Ureter (tissue), 1 donor: ENCODE measurements at regions not wholly inside any gene's neighbourhood (a gene's known extent, or its start where the extent isn't known, plus 50 kb on each side); places are given as distances from the start of the nearest gene placed in this dataset.
"Not testable (repeated sequence)": the region's sequence is repeated elsewhere in the genome, so short reads cannot be mapped to it uniquely, and the experiment has no call there.

Source experiments
- DNase-seq: peaks from one replicate; pipeline ENCODE4 v3.0.0-alpha.2; 2020; ENCODE audit warnings: low spot score
- donor health status: DM: yes; HTN: yes; CAD: no.

- DNase-seq: no peak
These were observed 67.2 kb upstream of the ZNF527 start for GRCh38 chr19:37303591-37304171.

DNA sequence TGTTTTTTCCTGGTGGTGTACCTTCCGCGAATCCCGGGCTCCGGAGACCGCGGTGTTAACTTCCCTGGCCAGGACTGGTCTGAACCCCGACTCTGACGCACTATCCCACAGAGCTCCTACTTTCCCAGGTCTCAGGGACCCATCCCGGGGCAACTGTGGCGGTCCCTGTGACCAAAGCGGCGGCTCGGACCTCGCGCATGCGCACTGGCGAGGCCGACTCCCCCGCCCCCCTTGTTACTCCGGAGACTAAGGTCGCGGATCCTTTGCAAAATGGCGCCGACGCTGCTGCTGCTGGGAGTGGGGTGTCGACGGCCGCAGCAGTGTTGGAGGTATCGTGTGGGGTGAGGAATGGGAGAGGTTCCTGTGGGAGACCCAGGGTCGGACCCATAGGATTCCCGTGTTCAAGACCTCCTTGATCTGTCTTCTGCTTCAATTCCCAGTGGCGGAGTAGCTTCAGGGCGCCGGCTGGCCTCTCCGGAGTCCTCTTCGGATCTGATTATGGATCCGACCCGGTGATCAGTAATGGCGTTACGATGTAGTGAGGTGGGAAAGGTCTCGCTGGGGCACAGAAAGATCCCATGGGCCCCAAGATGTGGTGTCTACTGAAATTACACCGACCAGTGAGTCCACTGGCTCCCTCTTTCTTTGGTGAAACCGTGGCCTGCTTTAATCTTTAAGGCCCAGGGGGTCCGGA is 66.6 kb upstream of the ZNF527 start:
- DNase-seq: no peak

DNA sequence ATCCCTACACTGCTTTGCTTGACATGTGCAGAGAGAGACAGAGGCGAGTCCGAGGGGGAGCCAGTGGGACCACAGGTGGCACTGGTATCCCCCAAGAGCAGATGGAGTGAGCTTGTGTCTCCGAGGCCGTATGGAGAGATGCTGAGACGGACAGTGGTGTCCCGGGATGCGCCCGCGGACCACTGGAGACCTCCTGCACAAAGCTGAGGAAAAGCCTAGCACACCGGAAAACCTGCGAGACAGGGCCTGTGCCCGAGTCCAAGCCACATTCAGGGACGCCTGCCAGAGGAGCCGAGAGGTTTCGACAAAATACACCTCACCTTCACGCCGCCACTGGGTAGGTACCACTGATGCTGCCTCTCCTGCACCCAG is 66.0 kb upstream of the ZNF527 start:
- no peak for DNase-seq

DNA sequence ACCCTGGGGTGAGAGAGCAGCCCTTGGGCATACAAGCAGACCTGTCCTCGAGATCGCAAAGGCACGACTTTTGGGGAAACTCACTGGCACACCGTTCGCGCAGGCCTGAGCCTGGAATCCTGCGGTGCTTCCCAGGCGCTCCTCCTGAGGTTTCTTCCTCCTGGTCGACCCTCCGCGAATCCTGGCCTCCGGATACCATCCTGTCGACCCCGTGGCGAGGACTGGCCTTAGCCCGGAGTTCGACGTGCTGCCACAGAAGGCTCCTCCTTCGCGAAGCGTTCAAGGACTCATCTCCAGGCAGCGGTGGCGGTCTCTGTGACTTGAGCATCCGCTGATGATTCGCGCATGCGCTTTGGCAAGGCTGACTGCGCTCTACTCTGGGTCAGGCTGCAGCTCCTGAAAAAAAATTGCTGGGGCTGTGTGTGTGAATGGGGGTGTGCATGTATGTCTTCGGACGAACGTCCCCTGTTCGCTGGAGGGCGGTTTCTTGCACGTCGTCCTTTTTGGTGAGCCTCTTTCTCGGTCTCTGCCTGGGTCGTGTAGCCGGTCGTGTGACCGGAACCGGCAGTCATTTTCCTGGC is 64.4 kb upstream of the ZNF527 start:
- no peak for DNase-seq

GRCh38 chr19:37309834-37310575 is 60.9 kb upstream of the ZNF527 start:
- no peak for DNase-seq

DNA sequence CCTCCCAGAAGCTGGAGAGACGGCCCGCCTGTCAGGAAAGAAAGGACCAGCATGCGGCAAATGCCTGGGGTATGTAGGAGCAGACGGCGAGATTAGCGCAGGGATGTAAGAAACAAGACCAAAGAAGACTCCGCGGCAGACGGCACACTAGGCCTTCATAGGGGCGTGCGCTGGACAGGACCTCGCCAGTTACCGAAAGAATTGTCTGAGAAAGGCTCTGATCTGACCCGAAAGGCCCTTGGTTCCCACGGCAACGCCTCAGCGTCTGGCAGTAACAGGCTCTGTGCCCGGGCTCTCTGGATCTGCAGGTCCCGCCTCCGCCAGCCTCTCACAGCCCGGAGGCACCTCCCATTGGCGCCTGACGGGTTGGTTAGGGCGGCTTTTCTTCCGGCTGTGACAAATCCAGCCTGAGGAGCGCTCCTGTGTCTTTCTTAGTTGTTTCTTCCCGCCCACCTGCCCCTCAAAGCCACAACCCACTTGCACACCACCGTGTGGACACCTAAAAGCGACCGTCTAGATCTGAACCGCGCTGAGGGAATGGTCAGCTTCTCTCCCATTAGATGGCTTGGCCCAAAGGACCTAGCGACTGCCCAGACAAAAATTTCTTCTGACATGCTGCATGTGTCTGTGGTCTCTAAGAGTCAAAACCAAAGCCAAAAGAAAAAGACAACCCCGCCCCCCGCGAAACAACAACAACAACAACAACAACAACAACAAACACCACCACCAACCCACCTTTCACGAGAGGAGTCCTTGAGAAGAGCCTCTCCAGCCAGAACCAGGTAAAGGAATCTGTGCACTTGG is 58.2 kb upstream of the ZNF527 start:
- peak; percentile 62 for DNase-seq

DNA sequence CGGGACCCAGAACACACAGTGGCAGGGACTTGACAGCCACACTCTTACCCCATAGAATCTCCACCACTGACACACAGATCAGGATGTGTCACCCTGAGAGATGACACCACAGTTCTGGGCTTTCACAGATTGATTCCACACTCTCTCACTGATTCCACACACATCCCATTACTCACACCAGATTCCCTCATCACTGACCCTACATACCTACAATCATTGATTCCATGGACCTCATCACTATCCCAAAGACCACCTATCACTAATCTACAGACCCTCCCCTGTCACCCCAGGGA is 57.6 kb upstream of the ZNF527 start:
- DNase-seq: no peak

- peak; percentile 97 for DNase-seq
These were observed 53.3 kb upstream of the ZNF527 start for GRCh38 chr19:37317403-37318209.

- not testable (repeated sequence) for DNase-seq
These were observed 49.9 kb upstream of the ZNF527 start for GRCh38 chr19:37320988-37321387.
